Calu3 (cell line): ENCODE measurements at regions not wholly inside any gene's neighbourhood (a gene's known extent, or its start where the extent isn't known, plus 50 kb on each side); places are given as distances from the start of the nearest gene placed in this dataset.

Experiments
- BruUV-seq: library from RNA; stranded (reverse); fragments of 400-500 nt; replicated peaks from 2 replicates; lab custom pipeline; 2021; lab: Mats Ljungman, UMichigan
- CTCF ChIA-PET: fragments of 300-600 bp; sonication (Branson Sonifier 250); formaldehyde crosslinking; loops from one replicate; lab custom pipeline; 2022; ENCODE audit warnings: antibody characterized with exemption; lab: Charles Lee
- DNase-seq: peaks from one replicate; pipeline ENCODE4 v3.0.0; 2022
- H3K27ac Mint-ChIP-seq: one replicate; pipeline ENCODE4 v1.8.0; 2022; ENCODE audit warnings: mixed read lengths; ENCODE audit not compliant: unreplicated experiment
- H3K27me3 Mint-ChIP-seq: one replicate; pipeline ENCODE4 v1.8.0; 2022; ENCODE audit warnings: mixed read lengths; ENCODE audit not compliant: unreplicated experiment
- H3K36me3 Mint-ChIP-seq: one replicate; pipeline ENCODE4 v1.8.0; 2022; ENCODE audit warnings: mild to moderate bottlenecking, moderate library complexity, mixed read lengths; ENCODE audit not compliant: insufficient read depth, unreplicated experiment
- H3K4me1 Mint-ChIP-seq: one replicate; pipeline ENCODE4 v1.8.0; 2022; ENCODE audit warnings: mild to moderate bottlenecking, low read depth, mixed read lengths; ENCODE audit not compliant: unreplicated experiment
- H3K4me3 Mint-ChIP-seq: one replicate; pipeline ENCODE4 v1.8.0; 2022; ENCODE audit warnings: mild to moderate bottlenecking, low read depth, moderate library complexity, mixed read lengths; ENCODE audit not compliant: unreplicated experiment
- H3K9me3 Mint-ChIP-seq: one replicate; pipeline ENCODE4 v1.8.0; 2022; ENCODE audit warnings: low read depth, mixed read lengths; ENCODE audit not compliant: unreplicated experiment
- CTCF ChIP-seq: fragments of 200-600 bp; IDR thresholded peaks from one replicate; pipeline ENCODE4 v1.8.0; 2022; ENCODE audit warnings: antibody characterized with exemption; ENCODE audit not compliant: unreplicated experiment
- intact Hi-C: fragments of 100-400 bp; cut with micrococcal nuclease; formaldehyde crosslinking; loops from one replicate; pipeline ENCODE4 v1.10.0; 2022; ENCODE audit not compliant: unreplicated experiment

GRCh38 chr4:100590325-100590724, 72.5 kb upstream of the EMCN start:
- Mint-ChIP-seq H3K9me3 (no peaks in the 10 kb centered on the region), H3K27me3 (no peaks in the 10 kb centered on the region), H3K36me3 (no peaks in the 10 kb centered on the region), H3K4me1 (no peaks in the 10 kb centered on the region), H3K27ac (no peak overlapping the region), H3K4me3 (no peak overlapping the region)
- no peak for TF ChIP-seq CTCF
- no TSS peak for BruUV-seq
- CTCF ChIA-PET = no interaction called here
- intact Hi-C loops = no loop called here
- DNase-seq = no peak

GRCh38 chr4:100588076-100588475, 70.3 kb upstream of the EMCN start:
- CTCF ChIA-PET = no interaction called here
- no peak for DNase-seq
- no peak for TF ChIP-seq CTCF
- Mint-ChIP-seq H3K27ac (no peak overlapping the region), H3K4me3 (no peak overlapping the region), H3K27me3 (no peaks in the 10 kb centered on the region), H3K4me1 (no peaks in the 10 kb centered on the region), H3K36me3 (no peaks in the 10 kb centered on the region), H3K9me3 (no peaks in the 10 kb centered on the region)
- no TSS peak for BruUV-seq
- intact Hi-C loops = no loop called here

- no peaks in the 10 kb centered on the region for H3K4me1 Mint-ChIP-seq
- TF ChIP-seq CTCF = no peak
- no peak for DNase-seq
- intact Hi-C loops = no loop called here
- no peaks in the 10 kb centered on the region for H3K36me3 Mint-ChIP-seq
- H3K27ac Mint-ChIP-seq = no peak overlapping the region
- H3K27me3 Mint-ChIP-seq = no peaks in the 10 kb centered on the region
- H3K9me3 Mint-ChIP-seq = no peaks in the 10 kb centered on the region
- no TSS peak for BruUV-seq
- H3K4me3 Mint-ChIP-seq = no peak overlapping the region
- CTCF ChIA-PET = no interaction called here
Observed at GRCh38 chr4:100582146-100582545, 64.3 kb upstream of the EMCN start.

- H3K4me1 Mint-ChIP-seq = no peaks in the 10 kb centered on the region
- no peaks in the 10 kb centered on the region for H3K36me3 Mint-ChIP-seq
- no peak for TF ChIP-seq CTCF
- BruUV-seq = no TSS peak
- no peaks in the 10 kb centered on the region for H3K9me3 Mint-ChIP-seq
- CTCF ChIA-PET = no interaction called here
- no peak overlapping the region for H3K27ac Mint-ChIP-seq
- no peaks in the 10 kb centered on the region for H3K27me3 Mint-ChIP-seq
- intact Hi-C loops = no loop called here
- no peak for DNase-seq
- no peak overlapping the region for H3K4me3 Mint-ChIP-seq
Observed at GRCh38 chr4:100581337-100581736, 63.5 kb upstream of the EMCN start.
